Panc1 (cell line): ENCODE measurements at regions not wholly inside any gene's neighbourhood (a gene's known extent, or its start where the extent isn't known, plus 50 kb on each side); places are given as distances from the start of the nearest gene placed in this dataset.

Experiments used
- ATAC-seq: fragments of 200-7000 bp; cut with Tn5 transposase; 2 replicates; pipeline ENCODE4 v1.9.1; 2020; ENCODE audit warnings: mild to moderate bottlenecking, moderate library complexity
- BruUV-seq: library from RNA; stranded (reverse); fragments of 400-500 nt; replicated peaks from 2 replicates; lab custom pipeline; 2021; lab: Mats Ljungman, UMichigan
- CTCF ChIA-PET: fragments of 300-600 bp; sonication (Branson Sonifier 250); formaldehyde crosslinking; loops from one replicate; lab custom pipeline; 2022; ENCODE audit warnings: antibody characterized with exemption; lab: Charles Lee
- POLR2A ChIA-PET: fragments of 300-600 bp; sonication (Branson Sonifier 250); formaldehyde crosslinking; loops from one replicate; lab custom pipeline; 2022; ENCODE audit warnings: antibody characterized with exemption; lab: Charles Lee
- DNase-seq: peaks from one replicate; pipeline ENCODE4 v3.0.0-alpha.2; 2010; ENCODE audit warnings: low read depth, low spot score
- H3K27ac ChIP-seq: 2 replicates; pipeline ENCODE4 v1.5.1; 2011; ENCODE audit warnings: mild to moderate bottlenecking, low read length, inconsistent platforms
- H3K27me3 ChIP-seq: fragments of 200-500 bp; sonication (Bioruptor generic); 2 replicates; pipeline ENCODE4 v1.6.0; 2014; ENCODE audit warnings: low read length, inconsistent platforms; ENCODE audit not compliant: control insufficient read depth, insufficient read depth
- H3K36me3 ChIP-seq: fragments of 200-500 bp; sonication (Bioruptor generic); 2 replicates; pipeline ENCODE4 v1.5.1; 2014; ENCODE audit warnings: inconsistent platforms, mild to moderate bottlenecking, low read length, moderate library complexity; ENCODE audit not compliant: control insufficient read depth, insufficient read depth
- H3K4me1 ChIP-seq: 2 replicates; pipeline ENCODE4 v1.5.1; 2011; ENCODE audit warnings: inconsistent platforms, mild to moderate bottlenecking, low read length, moderate library complexity; ENCODE audit not compliant: control insufficient read depth, insufficient read depth
- H3K4me3 ChIP-seq, 2 experiments: 2 replicates each; pipeline ENCODE4 v1.5.1; 2011 to 2012; ENCODE audit warnings: low read depth in 2 of 2, low read length in 2 of 2, mild to moderate bottlenecking in 2 of 2, inconsistent platforms in 1 of 2, moderate library complexity in 1 of 2
- H3K9me3 ChIP-seq: fragments of 200-500 bp; sonication (Bioruptor generic); 2 replicates; pipeline ENCODE4 v1.5.1; 2014; ENCODE audit warnings: low read depth, mild to moderate bottlenecking, inconsistent platforms, low read length, moderate library complexity; ENCODE audit not compliant: control insufficient read depth, insufficient read depth
- CTCF ChIP-seq: fragments of 450-650 bp; IDR thresholded peaks from 2 replicates; pipeline ENCODE4 v1.5.1; 2017; ENCODE audit warnings: mild to moderate bottlenecking
- POLR2AphosphoS5 ChIP-seq: IDR thresholded peaks from 2 replicates; pipeline ENCODE4 v1.6.1; 2012; ENCODE audit warnings: mild to moderate bottlenecking, low read depth, low read length, moderate library complexity
- REST ChIP-seq, 2 experiments: IDR thresholded peaks; 2 replicates each; pipeline ENCODE4 v1.6.1; 2011 to 2012; ENCODE audit warnings: low read depth in 2 of 2, control low read depth in 1 of 2, low read length in 1 of 2, mild to moderate bottlenecking in 1 of 2, moderate library complexity in 1 of 2; ENCODE audit not compliant: insufficient read depth in 1 of 2
- SIN3A ChIP-seq: IDR thresholded peaks from 2 replicates; pipeline ENCODE4 v1.6.1; 2012; ENCODE audit warnings: low read depth, mild to moderate bottlenecking, low read length, moderate library complexity, borderline replicate concordance; ENCODE audit not compliant: insufficient read depth
- TCF7L2 ChIP-seq: IDR thresholded peaks from 2 replicates; pipeline ENCODE4 v1.6.1; 2011; ENCODE audit warnings: mild to moderate bottlenecking, low read depth, low read length, inconsistent platforms
- in situ Hi-C: cut with HindIII; loops from 2 replicates; pipeline ENCODE4 v1.10.0; 2016; ENCODE audit warnings: low sequenced_read_pairs, low pct_unique_long_range_greater_than_20kb
- intact Hi-C: fragments of 100-400 bp; cut with micrococcal nuclease; formaldehyde crosslinking; loops from one replicate; pipeline ENCODE4 v1.10.0; 2022; ENCODE audit not compliant: unreplicated experiment

GRCh38 chr3:150035301-150035779 is 64.6 kb upstream of the PFN2 start:
- no peaks in the 10 kb centered on the region; the same call in 1 of the 2 replicates for H3K27me3 ChIP-seq
- in situ Hi-C loops, result no loop called here
- intact Hi-C loops, result no loop called here
- no peaks in the 10 kb centered on the region for H3K4me1 ChIP-seq
- no peak for DNase-seq
- no peak overlapping the region for H3K4me3 ChIP-seq
- ATAC-seq, result no peak
- ChIA-PET CTCF (no interaction called here), POLR2A (no interaction called here)
- no peak overlapping the region for H3K27ac ChIP-seq
- TF ChIP-seq TCF7L2, result no peak
- no peak for TF ChIP-seq POLR2AphosphoS5
- no peak for TF ChIP-seq SIN3A
- TF ChIP-seq REST (IDR thresholded peaks at IDR 0.05; ENCODE audit: insufficient read depth in 1 of 2, low read depth in 2 of 2, low read length in 1 of 2), result no peak
- no peak for TF ChIP-seq CTCF
- no peaks in the 10 kb centered on the region for H3K36me3 ChIP-seq
- BruUV-seq, result no TSS peak
- no peaks in the 10 kb centered on the region; the same call in 1 of the 2 replicates for H3K9me3 ChIP-seq

GRCh38 chr3:150033721-150034120 is 63.0 kb upstream of the PFN2 start:
- DNase-seq (no peak), ATAC-seq (no peak)
- ChIA-PET POLR2A (interaction anchor here (0.6 to 0.7 kb wide), 2 partner anchors 24 to 50 kb away, joined by 3 read pairs; no protein-coding TSS in a partner anchor), CTCF (no interaction called here)
- BruUV-seq, result no TSS peak
- Histone ChIP-seq H3K27ac (no peak overlapping the region), H3K27me3 (no peaks in the 10 kb centered on the region; the same call in 1 of the 2 replicates), H3K9me3 (no peaks in the 10 kb centered on the region), H3K4me1 (no peaks in the 10 kb centered on the region), H3K4me3 (no peak overlapping the region), H3K36me3 (no peaks in the 10 kb centered on the region)
- intact Hi-C loops (no loop called here), in situ Hi-C loops (no loop called here)
- TF ChIP-seq CTCF (no peak), SIN3A (no peak), REST (IDR thresholded peaks at IDR 0.05; ENCODE audit: insufficient read depth in 1 of 2, low read depth in 2 of 2, low read length in 1 of 2) (no peak), TCF7L2 (no peak), POLR2AphosphoS5 (no peak)
